Stimulated activated CD8-positive, alpha-beta memory T cell treated with anti-CD3 and anti-CD28 coated beads, Interleukin-15, amount 100 ng/mL, for 4 hours (primary cell): ENCODE measurements at regions not wholly inside any gene's neighbourhood (a gene's known extent, or its start where the extent isn't known, plus 50 kb on each side); places are given as distances from the start of the nearest gene placed in this dataset.
"Not testable (repeated sequence)": the region's sequence is repeated elsewhere in the genome, so short reads cannot be mapped to it uniquely, and the experiment has no call there.

Experiments used
- DNase-seq, 2 donors: peaks; one replicate each; pipeline ENCODE4 v3.0.0-alpha.2; 2020; ENCODE audit warnings: low read depth in 2 of 2

- DNase-seq: no peak
These were observed 129.8 kb upstream of the COL5A2 start for GRCh38 chr2:189309331-189309730.

GRCh38 chr2:189312211-189312610, 129.1 kb upstream of the WDR75 start:
- no peak for DNase-seq

- DNase-seq: no peak
These were observed 128.6 kb upstream of the WDR75 start for GRCh38 chr2:189312643-189313042.

- no peak for DNase-seq
These were observed 122.5 kb upstream of the WDR75 start for GRCh38 chr2:189318761-189319160.

- DNase-seq: not testable (repeated sequence)
These were observed 121.8 kb upstream of the WDR75 start for GRCh38 chr2:189319424-189319823.

GRCh38 chr2:189327879-189328847, 113.1 kb upstream of the WDR75 start:
- no peak for DNase-seq

- no peak for DNase-seq
These were observed 112.4 kb upstream of the WDR75 start for GRCh38 chr2:189328848-189329245.

- no peak for DNase-seq
These were observed 104.8 kb upstream of the WDR75 start for GRCh38 chr2:189336276-189336975.

GRCh38 chr2:189337656-189338055, 103.6 kb upstream of the WDR75 start:
- DNase-seq: no peak

- no peak for DNase-seq
These were observed 103.2 kb upstream of the WDR75 start for GRCh38 chr2:189338115-189338514.

GRCh38 chr2:189341077-189341476, 100.2 kb upstream of the WDR75 start:
- DNase-seq: no peak

GRCh38 chr2:189344043-189344442, 97.2 kb upstream of the WDR75 start:
- DNase-seq: no peak

GRCh38 chr2:189347540-189347939, 93.7 kb upstream of the WDR75 start:
- DNase-seq: no peak

- DNase-seq: no peak
These were observed 92.9 kb upstream of the WDR75 start for GRCh38 chr2:189348369-189348768.

GRCh38 chr2:189350540-189351209, 90.6 kb upstream of the WDR75 start:
- DNase-seq: no peak

- not testable (repeated sequence) for DNase-seq
These were observed 89.3 kb upstream of the WDR75 start for GRCh38 chr2:189351933-189352332.

- not testable (repeated sequence) for DNase-seq
These were observed 83.9 kb upstream of the WDR75 start for GRCh38 chr2:189357375-189357774.

GRCh38 chr2:189360861-189361260, 80.4 kb upstream of the WDR75 start:
- DNase-seq: no peak

GRCh38 chr2:189362283-189362682, 79.0 kb upstream of the WDR75 start:
- no peak for DNase-seq

GRCh38 chr2:189363559-189363958, 77.7 kb upstream of the WDR75 start:
- DNase-seq: no peak

GRCh38 chr2:189364607-189365006, 76.7 kb upstream of the WDR75 start:
- DNase-seq: no peak

GRCh38 chr2:189366349-189366748, 74.9 kb upstream of the WDR75 start:
- no peak for DNase-seq
